ENCODE measurements at regions not wholly inside any gene's neighbourhood (a gene's known extent, or its start where the extent isn't known, plus 50 kb on each side); places are given as distances from the start of the nearest gene placed in this dataset.

DNA sequence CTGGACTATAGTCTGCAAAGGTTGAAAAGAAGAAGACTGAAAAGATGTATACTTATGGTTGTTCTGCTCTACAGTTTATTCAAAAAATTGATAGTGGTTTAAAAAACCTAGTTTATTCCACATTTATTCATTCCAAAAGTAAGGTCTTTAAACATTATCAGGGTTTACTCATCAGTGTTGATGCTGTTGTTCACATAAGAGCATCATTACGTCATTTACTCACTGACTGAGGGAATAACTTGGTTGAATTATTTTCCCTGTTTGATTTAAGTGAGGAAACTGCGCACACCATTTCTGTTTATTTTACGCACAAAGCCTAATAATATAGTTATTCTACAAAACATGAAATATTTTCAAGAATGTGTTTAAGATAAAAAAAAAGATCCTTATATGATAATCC lies 303.1 kb upstream of the PRKD1 start:
- Mint-ChIP-seq H3K27ac (no peak overlapping the region), H3K4me1 (peaks cover 3% of the 10 kb centered on the region), H3K27me3 (ENCODE audit: low read depth) (peaks cover 10% of the 10 kb centered on the region), H3K36me3 (no peaks in the 10 kb centered on the region), H3K9me3 (no peaks in the 10 kb centered on the region), H3K4me3 (no peak overlapping the region)
- DNase-seq (ENCODE audit: low spot score in 2 of 2, unreplicated experiment in 2 of 2): no peak
- TF ChIP-seq, protein P1, sequence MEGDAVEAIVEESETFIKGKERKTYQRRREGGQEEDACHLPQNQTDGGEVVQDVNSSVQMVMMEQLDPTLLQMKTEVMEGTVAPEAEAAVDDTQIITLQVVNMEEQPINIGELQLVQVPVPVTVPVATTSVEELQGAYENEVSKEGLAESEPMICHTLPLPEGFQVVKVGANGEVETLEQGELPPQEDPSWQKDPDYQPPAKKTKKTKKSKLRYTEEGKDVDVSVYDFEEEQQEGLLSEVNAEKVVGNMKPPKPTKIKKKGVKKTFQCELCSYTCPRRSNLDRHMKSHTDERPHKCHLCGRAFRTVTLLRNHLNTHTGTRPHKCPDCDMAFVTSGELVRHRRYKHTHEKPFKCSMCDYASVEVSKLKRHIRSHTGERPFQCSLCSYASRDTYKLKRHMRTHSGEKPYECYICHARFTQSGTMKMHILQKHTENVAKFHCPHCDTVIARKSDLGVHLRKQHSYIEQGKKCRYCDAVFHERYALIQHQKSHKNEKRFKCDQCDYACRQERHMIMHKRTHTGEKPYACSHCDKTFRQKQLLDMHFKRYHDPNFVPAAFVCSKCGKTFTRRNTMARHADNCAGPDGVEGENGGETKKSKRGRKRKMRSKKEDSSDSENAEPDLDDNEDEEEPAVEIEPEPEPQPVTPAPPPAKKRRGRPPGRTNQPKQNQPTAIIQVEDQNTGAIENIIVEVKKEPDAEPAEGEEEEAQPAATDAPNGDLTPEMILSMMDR (IDR thresholded peaks at IDR 0.05; ENCODE audit: unreplicated experiment): no peak

- no peak overlapping the region for H3K4me3 Mint-ChIP-seq
- no peak for DNase-seq (ENCODE audit: low spot score in 2 of 2, unreplicated experiment in 2 of 2)
Measured at GRCh38 chr14:30234966-30235365, 307.3 kb upstream of the PRKD1 start.

GRCh38 chr14:30235485-30235884 lies 307.8 kb upstream of the PRKD1 start:
- Mint-ChIP-seq H3K4me3 (no peak overlapping the region), H3K27ac (no peak overlapping the region), H3K36me3 (no peaks in the 10 kb centered on the region), H3K9me3 (no peaks in the 10 kb centered on the region), H3K27me3 (ENCODE audit: low read depth) (peaks cover 7% of the 10 kb centered on the region), H3K4me1 (peaks cover 5% of the 10 kb centered on the region)
- TF ChIP-seq, protein P1 (IDR thresholded peaks at IDR 0.05; ENCODE audit: unreplicated experiment): no peak
- no peak for DNase-seq (ENCODE audit: low spot score in 2 of 2, unreplicated experiment in 2 of 2)

More at GRCh38 chr14:30234966-30235365, 307.3 kb upstream of the PRKD1 start:
- Mint-ChIP-seq H3K27me3 (ENCODE audit: low read depth) (peaks cover 8% of the 10 kb centered on the region), H3K4me1 (peaks cover 2% of the 10 kb centered on the region), H3K36me3 (no peaks in the 10 kb centered on the region), H3K9me3 (no peaks in the 10 kb centered on the region), H3K27ac (no peak overlapping the region)
- TF ChIP-seq, protein P1 (IDR thresholded peaks at IDR 0.05; ENCODE audit: unreplicated experiment): no peak

DNA sequence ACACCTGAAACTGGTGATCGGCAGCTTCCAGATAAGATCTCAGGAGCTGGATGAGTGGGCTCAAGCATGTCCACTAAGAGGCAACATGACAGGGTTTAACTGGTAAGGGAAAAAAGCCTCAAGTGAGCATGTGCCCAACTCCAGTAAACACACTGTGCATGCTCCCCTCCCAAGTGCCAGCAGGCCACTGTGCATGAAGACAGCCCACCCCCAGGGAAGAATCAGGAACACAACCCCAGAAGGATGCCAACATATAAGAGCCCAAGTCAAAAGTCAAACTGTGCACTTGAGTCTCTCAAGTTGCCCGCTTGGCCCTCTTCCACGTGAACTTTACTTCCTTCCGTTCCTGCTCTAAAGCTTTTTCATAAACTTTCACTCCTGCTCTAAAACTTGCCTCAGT lies 311.3 kb upstream of the PRKD1 start:
- H3K9me3 Mint-ChIP-seq: no peaks in the 10 kb centered on the region
- H3K4me1 Mint-ChIP-seq: peaks cover 5% of the 10 kb centered on the region
- DNase-seq (ENCODE audit: low spot score in 2 of 2, unreplicated experiment in 2 of 2): no peak
- H3K27me3 Mint-ChIP-seq (ENCODE audit: low read depth): no peaks in the 10 kb centered on the region
- H3K27ac Mint-ChIP-seq: no peak overlapping the region
- TF ChIP-seq, protein P1 (IDR thresholded peaks at IDR 0.05; ENCODE audit: unreplicated experiment): no peak
- H3K36me3 Mint-ChIP-seq: no peaks in the 10 kb centered on the region
- H3K4me3 Mint-ChIP-seq: no peak overlapping the region

GRCh38 chr14:30240018-30240417 lies 312.4 kb upstream of the PRKD1 start:
- no peaks in the 10 kb centered on the region for H3K36me3 Mint-ChIP-seq
- no peaks in the 10 kb centered on the region for H3K9me3 Mint-ChIP-seq
- TF ChIP-seq, protein P1 (IDR thresholded peaks at IDR 0.05; ENCODE audit: unreplicated experiment): no peak
- no peak for DNase-seq (ENCODE audit: low spot score in 2 of 2, unreplicated experiment in 2 of 2)
- peak overlapping the region; percentile 11 for H3K27ac Mint-ChIP-seq
- H3K4me3 Mint-ChIP-seq: no peak overlapping the region
- peaks cover 5% of the 10 kb centered on the region for H3K4me1 Mint-ChIP-seq
- no peaks in the 10 kb centered on the region for H3K27me3 Mint-ChIP-seq (ENCODE audit: low read depth)

DNA sequence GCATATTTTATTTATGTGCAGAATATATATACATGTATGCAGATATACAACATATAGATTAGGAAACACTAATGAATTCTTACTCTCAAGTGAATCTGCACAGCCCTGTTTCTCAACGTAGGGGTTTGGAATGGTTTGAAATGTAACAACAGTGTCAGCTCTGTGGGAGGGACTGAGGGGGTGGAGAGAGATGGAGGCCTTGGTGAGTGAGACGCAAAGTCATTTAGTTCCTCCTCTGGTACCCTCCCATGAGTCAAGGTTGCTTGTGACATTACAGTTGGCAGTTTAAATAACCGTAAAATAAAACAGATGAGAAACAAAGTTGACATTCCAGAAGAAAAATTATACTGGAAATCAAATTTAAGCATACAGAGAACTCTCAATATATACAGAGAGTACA lies 313.0 kb upstream of the PRKD1 start:
- Mint-ChIP-seq H3K4me3 (no peak overlapping the region), H3K36me3 (no peaks in the 10 kb centered on the region), H3K4me1 (peaks cover 5% of the 10 kb centered on the region), H3K9me3 (no peaks in the 10 kb centered on the region), H3K27ac (no peak overlapping the region), H3K27me3 (ENCODE audit: low read depth) (no peaks in the 10 kb centered on the region)
- DNase-seq (ENCODE audit: low spot score in 2 of 2, unreplicated experiment in 2 of 2): no peak
- TF ChIP-seq, protein P1 (IDR thresholded peaks at IDR 0.05; ENCODE audit: unreplicated experiment): no peak
